Esophagus muscularis mucosa (tissue), 4 donors: ENCODE measurements at regions not wholly inside any gene's neighbourhood (a gene's known extent, or its start where the extent isn't known, plus 50 kb on each side); places are given as distances from the start of the nearest gene placed in this dataset.

Experiments used
- DNase-seq: peaks from one replicate; pipeline ENCODE4 v3.0.0-alpha.2; 2017; ENCODE audit errors: extremely low spot score
- H3K27ac ChIP-seq, 4 donors: fragments of 200-600 bp; sonication (generic); replicated peaks in 1 of 4; 1 replicate in 3 of 4; 2 replicates in 1 of 4; pipeline ENCODE4 v1.5.1; 2016 to 2019; ENCODE audit warnings: mild to moderate bottlenecking in 1 of 4
- H3K27me3 ChIP-seq, 4 donors: fragments of 200-600 bp; sonication (generic); one replicate each; pipeline versions ENCODE4 v1.5.1 to v1.6.0; 2016 to 2019
- H3K36me3 ChIP-seq, 4 donors: fragments of 200-600 bp; sonication (generic); one replicate each; pipeline ENCODE4 v1.5.1; 2016 to 2019
- H3K4me1 ChIP-seq, 4 donors: fragments of 200-600 bp; sonication (generic); one replicate each; pipeline ENCODE4 v1.5.1; 2016 to 2019
- H3K4me3 ChIP-seq, 4 donors: fragments of 200-600 bp; sonication (generic); 1 replicate in 2 of 4; 2 replicates in 2 of 4; pipeline ENCODE4 v1.5.1; 2016 to 2019; ENCODE audit warnings: mild to moderate bottlenecking in 4 of 4, moderate library complexity in 1 of 4
- H3K9me3 ChIP-seq, 4 donors: fragments of 200-600 bp; sonication (generic); 1 replicate in 3 of 4; 2 replicates in 1 of 4; pipeline ENCODE4 v1.5.1; 2016 to 2019
- CTCF ChIP-seq, 3 experiments: fragments of 200-600 bp in 2 of 3; fragments of 450-650 bp in 1 of 3; sonication (generic) in 2 of 3; IDR thresholded peaks; one replicate each; pipeline ENCODE4 v1.5.1; 2017 to 2019; ENCODE audit warnings: antibody characterized with exemption in 3 of 3, mild to moderate bottlenecking in 2 of 3, moderate library complexity in 1 of 3
- EP300 ChIP-seq: sonication (generic); formaldehyde crosslinking; IDR thresholded peaks from one replicate; pipeline ENCODE4 v1.6.1; 2017; ENCODE audit warnings: antibody characterized with exemption
- POLR2A ChIP-seq: fragments of 450-650 bp; IDR thresholded peaks from one replicate; pipeline ENCODE4 v1.6.1; 2017; ENCODE audit warnings: antibody characterized with exemption, moderate library complexity, mild to moderate bottlenecking, low read depth
- POLR2AphosphoS5 ChIP-seq, 2 donors: sonication (generic); formaldehyde crosslinking; IDR thresholded peaks; one replicate each; pipeline ENCODE4 v1.6.1; 2017; ENCODE audit warnings: antibody characterized with exemption in 2 of 2
- WGBS: methylation state at CpG from one replicate; pipeline ENCODE4 v1.1.5; 2018; 5-methylcytosine and 5-hydroxymethylcytosine counted together
- intact Hi-C: fragments of 100-400 bp; cut with DNase I; formaldehyde crosslinking; loops from one replicate; pipeline ENCODE4 v1.15.1; 2023

- intact Hi-C loops = no loop called here
- Histone ChIP-seq H3K9me3 (peaks cover 0 to 33% (median 7%) of the 10 kb centered on the region in 4 donors), H3K36me3 (no peaks in the 10 kb centered on the region), H3K4me1 (no peaks in the 10 kb centered on the region), H3K27ac (no peak overlapping the region), H3K4me3 (no peak overlapping the region), H3K27me3 (no peaks in the 10 kb centered on the region)
- no peak for DNase-seq
- 71% methylated on average over 1 of the region's 1 CpG for WGBS
- TF ChIP-seq CTCF (IDR thresholded peaks at IDR 0.05) = no peak
- no peak for TF ChIP-seq POLR2A
- TF ChIP-seq EP300 = no peak
- TF ChIP-seq POLR2AphosphoS5 (IDR thresholded peaks at IDR 0.05) = no peak
Observed at GRCh38 chr9:103168254-103168653, 173.1 kb downstream of the CYLC2 start.

DNA sequence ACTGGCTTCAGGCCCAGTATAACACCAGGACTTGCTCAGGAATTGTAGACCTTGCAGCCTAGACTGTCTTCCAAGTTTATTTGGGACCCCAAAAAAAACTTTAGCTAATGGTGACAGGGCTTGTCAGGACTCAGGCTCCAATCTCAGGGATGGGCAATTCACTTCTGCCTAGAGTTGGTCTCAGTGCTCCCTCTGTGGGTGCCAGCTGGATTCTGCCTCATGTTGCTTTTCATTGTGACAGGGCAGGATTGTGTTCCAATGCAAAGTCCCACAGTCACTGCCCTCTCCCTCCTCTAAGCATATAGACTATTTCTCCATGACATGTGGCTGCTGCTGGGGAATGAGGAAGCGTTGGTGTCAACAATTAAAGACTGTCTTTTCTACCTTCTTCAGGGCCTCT, 174.7 kb downstream of the CYLC2 start:
- H3K4me3 ChIP-seq = no peak overlapping the region
- no peak overlapping the region for H3K27ac ChIP-seq
- H3K4me1 ChIP-seq = no peaks in the 10 kb centered on the region
- DNase-seq = no peak
- intact Hi-C loops = no loop called here
- H3K9me3 ChIP-seq = peaks cover 0 to 33% (median 7%) of the 10 kb centered on the region in 4 donors
- WGBS = 63% methylated on average over 1 of the region's 1 CpG
- H3K36me3 ChIP-seq = no peaks in the 10 kb centered on the region
- H3K27me3 ChIP-seq = no peaks in the 10 kb centered on the region
- TF ChIP-seq CTCF (IDR thresholded peaks at IDR 0.05) = no peak
- no peak for TF ChIP-seq POLR2AphosphoS5 (IDR thresholded peaks at IDR 0.05)
- TF ChIP-seq POLR2A = no peak
- no peak for TF ChIP-seq EP300

- DNase-seq = no peak
- no peaks in the 10 kb centered on the region for H3K9me3 ChIP-seq
- peaks cover 0 to 9% (median 4%) of the 10 kb centered on the region in 4 donors for H3K4me1 ChIP-seq
- H3K27me3 ChIP-seq = no peaks in the 10 kb centered on the region
- WGBS = 59% methylated on average over 6 of the region's 6 CpGs
- intact Hi-C loops = no loop called here
- no peak overlapping the region for H3K27ac ChIP-seq
- TF ChIP-seq EP300 = no peak
- no peak for TF ChIP-seq POLR2AphosphoS5 (IDR thresholded peaks at IDR 0.05)
- no peak for TF ChIP-seq CTCF (IDR thresholded peaks at IDR 0.05)
- no peak for TF ChIP-seq POLR2A
- H3K36me3 ChIP-seq = no peaks in the 10 kb centered on the region
- H3K4me3 ChIP-seq = no peak overlapping the region
Observed at GRCh38 chr9:103183701-103184171, 188.6 kb downstream of the CYLC2 start.

GRCh38 chr9:103186959-103187358, 191.8 kb downstream of the CYLC2 start:
- no peak for DNase-seq
- no peak overlapping the region for H3K4me3 ChIP-seq
- WGBS = 96% methylated on average over 7 of the region's 22 CpGs
- no peaks in the 10 kb centered on the region for H3K36me3 ChIP-seq
- H3K27ac ChIP-seq = no peak overlapping the region
- no peaks in the 10 kb centered on the region for H3K9me3 ChIP-seq
- H3K27me3 ChIP-seq = no peaks in the 10 kb centered on the region
- H3K4me1 ChIP-seq = peaks cover 0 to 9% (median 4%) of the 10 kb centered on the region in 4 donors
- no peak for TF ChIP-seq POLR2A
- no peak for TF ChIP-seq CTCF (IDR thresholded peaks at IDR 0.05)
- no peak for TF ChIP-seq EP300
- no peak for TF ChIP-seq POLR2AphosphoS5 (IDR thresholded peaks at IDR 0.05)
- intact Hi-C loops = no loop called here

GRCh38 chr9:103188781-103189350, 193.7 kb downstream of the CYLC2 start:
- Histone ChIP-seq H3K27ac (no peak overlapping the region), H3K4me1 (peaks cover 0 to 2% (median under 1%) of the 10 kb centered on the region in 4 donors), H3K36me3 (no peaks in the 10 kb centered on the region), H3K27me3 (no peaks in the 10 kb centered on the region), H3K9me3 (no peaks in the 10 kb centered on the region), H3K4me3 (no peak overlapping the region)
- intact Hi-C loops = no loop called here
- WGBS = 71% methylated on average over 12 of the region's 12 CpGs
- DNase-seq = no peak
- TF ChIP-seq POLR2AphosphoS5 (IDR thresholded peaks at IDR 0.05) = no peak
